Testis (tissue), 2 donors: ENCODE measurements at regions not wholly inside any gene's neighbourhood (a gene's known extent, or its start where the extent isn't known, plus 50 kb on each side); places are given as distances from the start of the nearest gene placed in this dataset.

Experiments used
- DNase-seq: peaks from one replicate; pipeline ENCODE4 v3.0.0-alpha.2; 2019
- H3K27ac ChIP-seq, 2 donors: fragments of 200-600 bp; sonication (generic); one replicate each; pipeline ENCODE4 v1.5.1; 2019
- H3K27me3 ChIP-seq: fragments of 200-600 bp; sonication (generic); one replicate; pipeline ENCODE4 v1.5.1; 2019
- H3K36me3 ChIP-seq: fragments of 200-600 bp; sonication (generic); one replicate; pipeline ENCODE4 v1.5.1; 2017; ENCODE audit warnings: low read depth; ENCODE audit errors: missing control alignments
- H3K4me1 ChIP-seq: fragments of 200-600 bp; sonication (generic); one replicate; pipeline ENCODE4 v1.5.1; 2019
- H3K4me3 ChIP-seq, 2 donors: fragments of 200-600 bp; sonication (generic); one replicate each; pipeline ENCODE4 v1.5.1; 2017 to 2019
- H3K9me3 ChIP-seq: fragments of 200-600 bp; sonication (generic); one replicate; pipeline ENCODE4 v1.5.1; 2017
- POLR2A ChIP-seq: fragments of 450-650 bp; IDR thresholded peaks from one replicate; pipeline ENCODE4 v1.6.1; 2017; ENCODE audit warnings: antibody characterized with exemption, mild to moderate bottlenecking, moderate library complexity
- WGBS, 2 donors: methylation state at CpG; one replicate each; pipeline ENCODE4 v1.1.5; 2018; 5-methylcytosine and 5-hydroxymethylcytosine counted together
- intact Hi-C: fragments of 100-400 bp; cut with DNase I; formaldehyde crosslinking; loops from one replicate; pipeline ENCODE4 v1.15.1; 2023; ENCODE audit warnings: low total_unique reads
- TF ChIP-seq, protein P1 (sequence below), 3 experiments: fragments of 450-650 bp in 2 of 3; fragments of 200-600 bp in 1 of 3; sonication (generic) in 1 of 3; IDR thresholded peaks; one replicate each; pipeline ENCODE4 v1.5.1; 2016 to 2019; ENCODE audit warnings: antibody characterized with exemption in 3 of 3, mild to moderate bottlenecking in 2 of 3, moderate library complexity in 1 of 3

DNA sequence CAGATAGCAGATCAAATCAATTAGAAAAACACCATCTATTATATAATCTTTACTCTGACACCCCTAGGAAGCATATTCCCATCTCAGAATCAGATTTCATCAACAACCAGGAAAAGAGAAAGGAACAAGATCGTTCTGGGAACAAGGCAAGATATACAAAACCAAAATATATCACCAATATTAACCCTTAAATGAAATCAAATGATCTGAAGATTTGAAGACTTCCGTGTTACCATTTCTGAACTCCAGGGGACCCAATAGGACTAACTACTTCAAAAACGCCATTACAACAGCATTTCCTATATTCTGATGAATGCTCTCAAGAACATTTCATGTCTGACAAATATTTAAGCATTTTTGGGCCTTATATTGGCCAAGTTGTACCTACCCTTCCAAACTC is 624.2 kb upstream of the ZFHX3 start:
- Histone ChIP-seq H3K27me3 (no peaks in the 10 kb centered on the region), H3K9me3 (no peaks in the 10 kb centered on the region), H3K4me1 (no peaks in the 10 kb centered on the region), H3K27ac (no peak overlapping the region), H3K36me3 (no peaks in the 10 kb centered on the region), H3K4me3 (no peak overlapping the region)
- intact Hi-C loops: no loop called here
- TF ChIP-seq, protein P1, sequence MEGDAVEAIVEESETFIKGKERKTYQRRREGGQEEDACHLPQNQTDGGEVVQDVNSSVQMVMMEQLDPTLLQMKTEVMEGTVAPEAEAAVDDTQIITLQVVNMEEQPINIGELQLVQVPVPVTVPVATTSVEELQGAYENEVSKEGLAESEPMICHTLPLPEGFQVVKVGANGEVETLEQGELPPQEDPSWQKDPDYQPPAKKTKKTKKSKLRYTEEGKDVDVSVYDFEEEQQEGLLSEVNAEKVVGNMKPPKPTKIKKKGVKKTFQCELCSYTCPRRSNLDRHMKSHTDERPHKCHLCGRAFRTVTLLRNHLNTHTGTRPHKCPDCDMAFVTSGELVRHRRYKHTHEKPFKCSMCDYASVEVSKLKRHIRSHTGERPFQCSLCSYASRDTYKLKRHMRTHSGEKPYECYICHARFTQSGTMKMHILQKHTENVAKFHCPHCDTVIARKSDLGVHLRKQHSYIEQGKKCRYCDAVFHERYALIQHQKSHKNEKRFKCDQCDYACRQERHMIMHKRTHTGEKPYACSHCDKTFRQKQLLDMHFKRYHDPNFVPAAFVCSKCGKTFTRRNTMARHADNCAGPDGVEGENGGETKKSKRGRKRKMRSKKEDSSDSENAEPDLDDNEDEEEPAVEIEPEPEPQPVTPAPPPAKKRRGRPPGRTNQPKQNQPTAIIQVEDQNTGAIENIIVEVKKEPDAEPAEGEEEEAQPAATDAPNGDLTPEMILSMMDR (IDR thresholded peaks at IDR 0.05): no peak
- TF ChIP-seq POLR2A: no peak
- DNase-seq: no peak
- 74% methylated on average over 3 of the region's 3 CpGs for WGBS, 2 donors

DNA sequence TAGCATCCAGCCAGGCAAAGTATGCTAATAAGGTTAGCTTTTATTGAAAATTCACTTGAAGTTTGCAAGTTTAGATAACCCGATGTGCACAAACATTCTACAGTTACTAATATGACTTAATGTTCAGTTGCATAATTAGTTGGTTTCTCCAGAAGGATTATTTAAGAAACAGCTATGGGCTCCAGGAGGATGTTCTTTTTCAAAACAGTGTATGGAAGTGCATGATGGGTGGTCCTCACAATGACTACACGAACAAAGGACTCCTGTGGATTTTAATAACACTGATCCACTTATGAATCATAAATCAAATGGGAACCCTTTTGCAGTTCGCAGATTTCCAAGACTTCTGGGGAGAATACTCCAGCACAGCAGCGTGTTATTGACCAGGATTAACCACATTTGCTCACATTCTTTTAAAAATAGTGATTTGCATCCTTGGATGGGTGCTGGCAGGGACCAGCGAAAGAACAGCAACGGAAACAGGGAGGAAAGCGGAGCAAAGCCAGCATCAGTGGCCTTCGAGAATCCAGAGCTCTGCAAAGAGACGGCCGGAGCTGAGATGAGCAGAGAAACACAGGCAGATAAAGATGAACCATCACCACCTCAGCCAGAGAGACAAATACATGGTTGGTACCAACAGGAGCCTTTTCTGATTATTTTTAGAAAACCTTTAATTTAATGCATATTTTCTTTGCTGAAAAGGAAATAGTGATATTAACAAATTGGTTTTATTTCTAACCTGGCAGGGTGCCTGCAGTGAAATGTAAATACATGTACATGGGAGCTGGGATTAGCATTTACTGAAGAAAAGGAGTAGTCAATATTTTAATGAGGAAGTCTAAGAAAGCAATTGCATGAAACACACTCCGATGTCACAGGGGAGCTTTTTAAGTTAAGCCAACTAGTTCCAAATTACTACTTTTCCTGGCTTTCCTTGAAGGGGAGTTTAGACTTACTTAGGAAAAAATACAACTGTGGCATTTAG is 623.2 kb upstream of the ZFHX3 start:
- no peak overlapping the region for H3K27ac ChIP-seq
- TF ChIP-seq POLR2A: no peak
- TF ChIP-seq, protein P1 (IDR thresholded peaks at IDR 0.05): no peak
- DNase-seq: no peak
- no peaks in the 10 kb centered on the region for H3K4me1 ChIP-seq
- no peak overlapping the region for H3K4me3 ChIP-seq
- H3K9me3 ChIP-seq: no peaks in the 10 kb centered on the region
- WGBS, 2 donors: 31 to 37% methylated on average over 11 of the region's 11 CpGs
- intact Hi-C loops: no loop called here
- H3K36me3 ChIP-seq: no peaks in the 10 kb centered on the region
- no peaks in the 10 kb centered on the region for H3K27me3 ChIP-seq

DNA sequence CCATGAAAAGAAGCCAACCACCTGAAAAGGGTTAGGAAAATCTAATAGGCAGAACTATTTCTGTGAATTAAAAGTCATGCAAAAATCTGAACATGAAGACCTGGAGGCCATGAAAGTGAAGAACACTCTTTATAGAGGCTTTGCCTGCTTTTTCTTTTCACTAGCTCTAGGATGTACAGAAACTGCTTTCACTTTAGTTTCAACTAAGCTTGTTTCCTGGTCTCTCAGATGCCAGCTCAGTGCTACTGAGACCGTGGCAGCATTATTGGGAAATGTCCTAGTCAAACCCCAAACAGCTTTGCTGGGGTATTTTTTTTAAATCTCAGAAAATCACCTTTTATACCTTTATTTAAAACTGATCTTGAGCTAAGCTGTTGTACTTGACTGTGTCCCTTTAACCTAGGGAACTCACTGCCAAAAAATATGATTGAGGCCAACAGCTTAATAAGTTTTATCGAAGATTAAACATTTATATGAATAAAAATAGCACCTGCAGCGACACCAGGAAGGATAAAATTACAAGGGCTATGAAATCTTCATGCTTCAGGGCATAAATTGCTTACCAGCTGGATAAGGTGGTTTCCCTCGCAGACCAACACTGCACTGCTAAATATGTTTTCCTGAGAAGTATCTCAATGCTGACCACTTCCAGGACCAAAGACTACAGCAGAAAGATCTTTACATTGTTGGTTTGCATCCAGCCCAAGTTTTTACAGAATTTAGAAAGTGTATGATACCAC is 621.8 kb upstream of the ZFHX3 start:
- intact Hi-C loops: no loop called here
- DNase-seq: no peak
- H3K9me3 ChIP-seq: no peaks in the 10 kb centered on the region
- no peak overlapping the region for H3K27ac ChIP-seq
- no peaks in the 10 kb centered on the region for H3K4me1 ChIP-seq
- H3K4me3 ChIP-seq: no peak overlapping the region
- H3K36me3 ChIP-seq: no peaks in the 10 kb centered on the region
- WGBS, 2 donors: 83 to 95% methylated on average over 4 of the region's 4 CpGs
- TF ChIP-seq, protein P1 (IDR thresholded peaks at IDR 0.05): no peak
- TF ChIP-seq POLR2A: no peak
- H3K27me3 ChIP-seq: no peaks in the 10 kb centered on the region

DNA sequence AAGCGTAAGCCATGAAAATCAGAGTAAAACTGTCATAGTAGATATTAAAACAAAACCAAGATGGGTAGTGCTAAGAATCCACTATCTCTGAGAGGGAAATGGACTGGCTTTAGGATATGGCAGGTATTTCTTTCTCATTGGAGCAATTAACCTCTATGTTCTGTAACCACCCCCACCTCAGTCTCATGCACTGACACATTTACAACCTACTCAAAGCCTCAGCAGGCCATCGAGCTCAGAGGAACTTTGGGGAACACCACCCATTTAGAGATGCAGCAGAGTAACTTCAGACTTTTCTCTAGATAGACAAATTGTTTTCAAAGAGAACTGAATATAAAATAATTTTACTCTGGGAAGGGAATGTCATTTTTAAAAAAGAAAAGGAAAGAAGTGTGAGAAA is 615.8 kb upstream of the ZFHX3 start:
- H3K4me1 ChIP-seq: no peaks in the 10 kb centered on the region
- no peaks in the 10 kb centered on the region for H3K27me3 ChIP-seq
- H3K4me3 ChIP-seq: no peak overlapping the region
- WGBS, 2 donors: 60 to 68% methylated on average over 2 of the region's 2 CpGs
- no peak for TF ChIP-seq POLR2A
- TF ChIP-seq, protein P1 (IDR thresholded peaks at IDR 0.05): no peak
- H3K27ac ChIP-seq: no peak overlapping the region
- no peaks in the 10 kb centered on the region for H3K9me3 ChIP-seq
- no peaks in the 10 kb centered on the region for H3K36me3 ChIP-seq
- intact Hi-C loops: no loop called here
- no peak for DNase-seq
